GM18517 (cell line): ENCODE measurements at regions not wholly inside any gene's neighbourhood (a gene's known extent, or its start where the extent isn't known, plus 50 kb on each side); places are given as distances from the start of the nearest gene placed in this dataset.

Experiments used
- ATAC-seq: cut with Tn5 transposase; IDR thresholded peaks from one replicate; pipeline ENCODE4 v1.9.1; 2021; ENCODE audit warnings: mild to moderate bottlenecking, moderate library complexity; ENCODE audit not compliant: unreplicated experiment

GRCh38 chr11:133787379-133788141 lies 57.8 kb downstream of the SPATA19 start:
- ATAC-seq, result no peak

- ATAC-seq, result no peak
Observed at GRCh38 chr11:133785795-133786340, 59.4 kb downstream of the SPATA19 start.

- ATAC-seq, result no peak
Observed at GRCh38 chr11:133784359-133784758, 61.0 kb downstream of the SPATA19 start.

GRCh38 chr11:133782116-133782725 lies 63.1 kb downstream of the SPATA19 start:
- no peak for ATAC-seq

GRCh38 chr11:133778161-133778560 lies 67.2 kb downstream of the SPATA19 start:
- no peak for ATAC-seq

GRCh38 chr11:133776671-133777367 lies 68.5 kb downstream of the SPATA19 start:
- ATAC-seq, result no peak

GRCh38 chr11:133762538-133762937 lies 82.8 kb downstream of the SPATA19 start:
- ATAC-seq, result no peak

- ATAC-seq, result no peak
Observed at GRCh38 chr11:133753150-133753549, 92.2 kb downstream of the SPATA19 start.

- no peak for ATAC-seq
Observed at GRCh38 chr11:133749841-133750240, 95.5 kb downstream of the SPATA19 start.

GRCh38 chr11:133747409-133747808 lies 97.9 kb downstream of the SPATA19 start:
- ATAC-seq, result no peak

- ATAC-seq, result no peak
Observed at GRCh38 chr11:133746663-133747306, 98.5 kb downstream of the SPATA19 start.

GRCh38 chr11:133745791-133746190 lies 99.5 kb downstream of the SPATA19 start:
- ATAC-seq, result no peak

GRCh38 chr11:133742353-133742752 lies 103.0 kb downstream of the SPATA19 start:
- ATAC-seq, result no peak

GRCh38 chr11:133740963-133741362 lies 104.3 kb downstream of the SPATA19 start:
- no peak for ATAC-seq

GRCh38 chr11:133739481-133739880 lies 105.8 kb downstream of the SPATA19 start:
- no peak for ATAC-seq

GRCh38 chr11:133738624-133739023 lies 106.7 kb downstream of the SPATA19 start:
- no peak for ATAC-seq

- ATAC-seq, result no peak
Observed at GRCh38 chr11:133733631-133734030, 111.7 kb downstream of the SPATA19 start.

GRCh38 chr11:133732109-133732674 lies 113.1 kb downstream of the SPATA19 start:
- no peak for ATAC-seq

GRCh38 chr11:133727774-133728173 lies 117.5 kb downstream of the SPATA19 start:
- no peak for ATAC-seq

GRCh38 chr11:133726542-133726941 lies 118.8 kb downstream of the SPATA19 start:
- no peak for ATAC-seq

GRCh38 chr11:133724116-133724515 lies 121.2 kb downstream of the SPATA19 start:
- ATAC-seq, result no peak
